Spleen (tissue), 7 donors: ENCODE measurements at regions not wholly inside any gene's neighbourhood (a gene's known extent, or its start where the extent isn't known, plus 50 kb on each side); places are given as distances from the start of the nearest gene placed in this dataset.

ENCODE experiments used
- POLR2A ChIP-seq, 3 donors: fragments of 450-650 bp; IDR thresholded peaks; one replicate each; pipeline ENCODE4 v1.5.1; 2017; ENCODE audit warnings: antibody characterized with exemption in 3 of 3, mild to moderate bottlenecking in 1 of 3
- POLR2AphosphoS5 ChIP-seq, 3 donors: sonication (generic); formaldehyde crosslinking; IDR thresholded peaks; one replicate each; pipeline ENCODE4 v1.5.1; 2017; ENCODE audit warnings: antibody characterized with exemption in 3 of 3
- TF ChIP-seq, protein P1 (sequence below), 11 experiments: fragments of 200-600 bp in 7 of 11; fragments of 450-650 bp in 4 of 11; sonication (generic) in 4 of 11; IDR thresholded peaks in 8 of 11; conservative IDR thresholded peaks in 3 of 11; 1 replicate in 7 of 11; 2 replicates in 4 of 11; pipeline versions ENCODE4 v1.4.0 to v1.8.0; 2016 to 2021; ENCODE audit warnings: antibody characterized with exemption in 11 of 11, inconsistent platforms in 4 of 11, mild to moderate bottlenecking in 1 of 11
- donor health status: DM: no; HTN: no; CAD: no; lungs with moderate emphysema.
- donor health status: DM: no; HTN: no; CAD: no.
- donor health status: DM: no; HTN: no; CAD: no.

DNA sequence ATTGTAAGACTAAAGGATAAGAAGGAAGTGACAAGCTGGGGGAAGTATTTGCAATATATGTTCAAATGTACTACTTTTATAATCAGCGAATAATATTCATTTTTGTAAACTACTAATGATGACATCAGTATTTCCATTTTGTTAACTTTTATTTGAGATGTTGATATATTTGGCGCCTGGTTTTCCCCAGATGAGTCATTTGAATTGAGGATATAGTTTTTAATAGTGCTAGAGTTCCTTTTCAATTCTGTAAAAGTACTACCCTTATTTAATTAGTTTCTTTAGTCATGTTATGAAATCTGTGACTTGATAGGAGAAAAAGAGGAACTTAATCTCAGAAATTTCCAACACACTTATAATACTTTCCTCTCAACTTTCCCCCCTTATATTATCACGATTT is 495.3 kb downstream of the IRS1 start:
- TF ChIP-seq POLR2A (IDR thresholded peaks at IDR 0.05) (no peak), POLR2AphosphoS5 (IDR thresholded peaks at IDR 0.05) (no peak)
- TF ChIP-seq, protein P1, sequence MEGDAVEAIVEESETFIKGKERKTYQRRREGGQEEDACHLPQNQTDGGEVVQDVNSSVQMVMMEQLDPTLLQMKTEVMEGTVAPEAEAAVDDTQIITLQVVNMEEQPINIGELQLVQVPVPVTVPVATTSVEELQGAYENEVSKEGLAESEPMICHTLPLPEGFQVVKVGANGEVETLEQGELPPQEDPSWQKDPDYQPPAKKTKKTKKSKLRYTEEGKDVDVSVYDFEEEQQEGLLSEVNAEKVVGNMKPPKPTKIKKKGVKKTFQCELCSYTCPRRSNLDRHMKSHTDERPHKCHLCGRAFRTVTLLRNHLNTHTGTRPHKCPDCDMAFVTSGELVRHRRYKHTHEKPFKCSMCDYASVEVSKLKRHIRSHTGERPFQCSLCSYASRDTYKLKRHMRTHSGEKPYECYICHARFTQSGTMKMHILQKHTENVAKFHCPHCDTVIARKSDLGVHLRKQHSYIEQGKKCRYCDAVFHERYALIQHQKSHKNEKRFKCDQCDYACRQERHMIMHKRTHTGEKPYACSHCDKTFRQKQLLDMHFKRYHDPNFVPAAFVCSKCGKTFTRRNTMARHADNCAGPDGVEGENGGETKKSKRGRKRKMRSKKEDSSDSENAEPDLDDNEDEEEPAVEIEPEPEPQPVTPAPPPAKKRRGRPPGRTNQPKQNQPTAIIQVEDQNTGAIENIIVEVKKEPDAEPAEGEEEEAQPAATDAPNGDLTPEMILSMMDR (IDR thresholded peaks at IDR 0.05 in 8 of 11, conservative IDR thresholded peaks at IDR 0.05 in 3 of 11): no peak
